ENCODE measurements at regions not wholly inside any gene's neighbourhood (a gene's known extent, or its start where the extent isn't known, plus 50 kb on each side); places are given as distances from the start of the nearest gene placed in this dataset.
"Not testable (repeated sequence)": the region's sequence is repeated elsewhere in the genome, so short reads cannot be mapped to it uniquely, and the experiment has no call there.

DNA sequence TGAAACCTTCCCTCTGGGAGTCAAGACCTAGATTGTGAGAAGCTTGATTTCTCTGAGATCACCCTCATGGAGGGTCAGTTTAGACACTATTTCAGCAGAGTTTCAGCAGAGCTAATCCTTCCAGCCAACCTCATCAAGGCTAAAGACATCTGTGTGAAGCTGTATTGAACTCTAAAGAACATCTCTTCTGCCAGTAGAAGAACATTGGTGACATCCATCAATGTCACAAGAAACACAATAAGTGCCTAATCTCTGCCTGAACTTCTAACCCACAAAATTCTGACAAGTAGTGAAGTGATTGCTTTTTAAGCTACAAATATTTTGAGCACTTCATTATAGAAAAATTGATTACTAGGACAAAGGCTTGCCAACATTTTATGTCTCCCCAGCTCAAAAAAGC is 475.8 kb upstream of the PCDH20 start:
- Histone ChIP-seq H2AFZ (ENCODE audit: insufficient read depth, low read length, poor library complexity) (no peak overlapping the region), H3K4me1 (ENCODE audit: control insufficient read depth in 1 of 2, insufficient read depth in 2 of 2, low read length in 2 of 2) (no peaks in the 10 kb centered on the region), H2AK5ac (ENCODE audit: low read length) (no peak overlapping the region), H2BK5ac (ENCODE audit: low read depth, low read length, poor library complexity) (no peak overlapping the region), H2BK120ac (ENCODE audit: insufficient read depth, low read length, poor library complexity) (no peak overlapping the region), H3K23ac (ENCODE audit: low read length) (no peak overlapping the region), H3K27ac (ENCODE audit: low read depth, low read length) (no peak overlapping the region), H3K4ac (ENCODE audit: low read depth, low read length) (no peak overlapping the region), H3K79me1 (ENCODE audit: low read length) (no peaks in the 10 kb centered on the region), H3K18ac (ENCODE audit: low read length) (no peak overlapping the region), H3K4me3 (ENCODE audit: low read depth, low read length) (no peak overlapping the region), H3K9me3 (ENCODE audit: insufficient read depth, low read depth, low read length) (no peaks in the 10 kb centered on the region), H3K27me3 (ENCODE audit: insufficient read depth, low read length) (no peaks in the 10 kb centered on the region), H3K36me3 (ENCODE audit: control insufficient read depth in 1 of 2, insufficient read depth in 2 of 2, low read length in 2 of 2) (no peaks in the 10 kb centered on the region), H4K8ac (ENCODE audit: low read depth, low read length) (no peak overlapping the region), H4K12ac (ENCODE audit: low read depth, low read length) (no peak overlapping the region), H3K4me2 (ENCODE audit: low read length) (no peak overlapping the region), H4K91ac (ENCODE audit: low read depth, low read length) (no peak overlapping the region), H2BK12ac (ENCODE audit: low read length) (no peak overlapping the region), H3K9ac (ENCODE audit: low read length) (no peak overlapping the region), H3K79me2 (ENCODE audit: control insufficient read depth, insufficient read depth, low read length, poor library complexity) (no peaks in the 10 kb centered on the region), H3K14ac (ENCODE audit: low read length) (no peak overlapping the region)
- no peak for DNase-seq

DNA sequence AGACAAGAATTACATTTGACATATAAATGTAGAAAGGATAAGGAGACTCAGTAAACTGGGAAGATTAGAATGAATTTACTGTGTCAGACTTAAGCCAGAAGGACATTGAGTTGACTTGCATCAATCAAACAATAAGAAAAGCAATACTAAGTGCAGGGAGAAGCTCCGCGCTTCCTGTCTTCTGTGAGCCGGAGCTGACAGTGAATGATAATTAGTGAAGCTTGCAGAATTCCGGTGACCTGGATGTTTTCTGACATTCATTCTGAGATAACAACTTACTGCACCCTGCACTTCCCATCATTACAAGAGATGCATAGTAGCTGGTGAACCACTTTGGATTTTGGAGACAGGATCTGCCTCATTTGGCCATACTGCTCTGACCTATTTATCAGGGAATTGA is 469.2 kb upstream of the PCDH20 start:
- no peak overlapping the region for H2AFZ ChIP-seq (ENCODE audit: insufficient read depth, low read length, poor library complexity)
- no peak overlapping the region for H3K27ac ChIP-seq (ENCODE audit: low read depth, low read length)
- H3K9ac ChIP-seq (ENCODE audit: low read length) = no peak overlapping the region
- DNase-seq = no peak
- H3K79me1 ChIP-seq (ENCODE audit: low read length) = no peaks in the 10 kb centered on the region
- H3K4me2 ChIP-seq (ENCODE audit: low read length) = no peak overlapping the region
- H3K79me2 ChIP-seq (ENCODE audit: control insufficient read depth, insufficient read depth, low read length, poor library complexity) = no peaks in the 10 kb centered on the region
- no peak overlapping the region for H2AK5ac ChIP-seq (ENCODE audit: low read length)
- WGBS (ENCODE audit: extremely low coverage, insufficient coverage, insufficient read length) = no CpG with 5 or more reads among the region's 4 CpGs
- no peak overlapping the region for H2BK120ac ChIP-seq (ENCODE audit: insufficient read depth, low read length, poor library complexity)
- no peaks in the 10 kb centered on the region for H3K9me3 ChIP-seq (ENCODE audit: insufficient read depth, low read depth, low read length)
- H4K12ac ChIP-seq (ENCODE audit: low read depth, low read length) = no peak overlapping the region
- no peak overlapping the region for H3K4me3 ChIP-seq (ENCODE audit: low read depth, low read length)
- no peak overlapping the region for H4K8ac ChIP-seq (ENCODE audit: low read depth, low read length)
- H3K23ac ChIP-seq (ENCODE audit: low read length) = no peak overlapping the region
- H3K4ac ChIP-seq (ENCODE audit: low read depth, low read length) = no peak overlapping the region
- H3K27me3 ChIP-seq (ENCODE audit: insufficient read depth, low read length) = no peaks in the 10 kb centered on the region
- H2BK12ac ChIP-seq (ENCODE audit: low read length) = no peak overlapping the region
- no peaks in the 10 kb centered on the region for H3K4me1 ChIP-seq (ENCODE audit: control insufficient read depth in 1 of 2, insufficient read depth in 2 of 2, low read length in 2 of 2)
- no peak overlapping the region for H2BK5ac ChIP-seq (ENCODE audit: low read depth, low read length, poor library complexity)
- no peak overlapping the region for H3K14ac ChIP-seq (ENCODE audit: low read length)
- H3K18ac ChIP-seq (ENCODE audit: low read length) = no peak overlapping the region
- no peaks in the 10 kb centered on the region for H3K36me3 ChIP-seq (ENCODE audit: control insufficient read depth in 1 of 2, insufficient read depth in 2 of 2, low read length in 2 of 2)
- H4K91ac ChIP-seq (ENCODE audit: low read depth, low read length) = no peak overlapping the region

DNA sequence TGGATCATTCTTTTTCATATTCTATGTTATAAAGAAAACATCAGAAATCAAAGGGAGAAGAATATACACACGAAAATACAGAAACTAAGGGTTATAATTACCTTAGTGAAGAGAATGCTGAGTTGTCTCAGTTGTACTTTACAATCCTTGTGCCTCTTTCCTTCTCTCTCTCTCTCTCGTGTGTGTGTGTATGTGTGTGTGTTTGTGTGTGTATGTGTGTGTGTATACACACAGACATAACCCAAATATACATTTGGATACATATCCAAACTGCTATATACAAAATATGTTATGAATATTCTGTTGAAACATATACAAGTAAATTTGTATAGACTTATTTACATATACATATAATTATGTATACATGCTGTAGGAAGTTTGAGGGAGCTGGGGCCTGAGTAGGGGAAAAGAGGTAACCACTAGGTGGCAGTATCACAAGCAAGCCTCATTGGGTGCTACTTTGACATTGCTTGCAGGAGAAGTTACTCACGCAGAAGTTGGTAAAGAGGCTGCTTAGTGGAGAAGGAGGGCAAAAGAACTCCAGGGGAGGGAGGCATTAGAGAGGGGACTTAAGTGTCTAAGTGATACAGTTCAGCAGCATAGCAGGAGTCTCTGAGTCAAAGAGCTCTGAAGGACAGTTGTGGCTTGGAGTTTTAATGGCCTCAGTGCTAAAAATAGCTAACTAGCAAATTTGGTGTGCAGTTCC is 465.1 kb upstream of the PCDH20 start:
- Histone ChIP-seq H3K14ac (ENCODE audit: low read length) (no peak overlapping the region), H2BK120ac (ENCODE audit: insufficient read depth, low read length, poor library complexity) (no peak overlapping the region), H2BK5ac (ENCODE audit: low read depth, low read length, poor library complexity) (no peak overlapping the region), H3K79me2 (ENCODE audit: control insufficient read depth, insufficient read depth, low read length, poor library complexity) (no peaks in the 10 kb centered on the region), H3K27me3 (ENCODE audit: insufficient read depth, low read length) (no peaks in the 10 kb centered on the region), H3K4me2 (ENCODE audit: low read length) (no peak overlapping the region), H3K4ac (ENCODE audit: low read depth, low read length) (no peak overlapping the region), H4K91ac (ENCODE audit: low read depth, low read length) (no peak overlapping the region), H3K18ac (ENCODE audit: low read length) (no peak overlapping the region), H2AK5ac (ENCODE audit: low read length) (no peak overlapping the region), H3K9ac (ENCODE audit: low read length) (no peak overlapping the region), H3K36me3 (ENCODE audit: control insufficient read depth in 1 of 2, insufficient read depth in 2 of 2, low read length in 2 of 2) (peaks cover 0 to 2% of the 10 kb centered on the region in 2 experiments), H3K4me1 (ENCODE audit: control insufficient read depth in 1 of 2, insufficient read depth in 2 of 2, low read length in 2 of 2) (no peaks in the 10 kb centered on the region), H2AFZ (ENCODE audit: insufficient read depth, low read length, poor library complexity) (no peak overlapping the region), H3K4me3 (ENCODE audit: low read depth, low read length) (no peak overlapping the region), H2BK12ac (ENCODE audit: low read length) (no peak overlapping the region), H3K27ac (ENCODE audit: low read depth, low read length) (no peak overlapping the region), H3K9me3 (ENCODE audit: insufficient read depth, low read depth, low read length) (peaks cover 2% of the 10 kb centered on the region), H3K79me1 (ENCODE audit: low read length) (no peaks in the 10 kb centered on the region), H3K23ac (ENCODE audit: low read length) (no peak overlapping the region), H4K12ac (ENCODE audit: low read depth, low read length) (no peak overlapping the region), H4K8ac (ENCODE audit: low read depth, low read length) (no peak overlapping the region)
- no CpG with 5 or more reads among the region's 3 CpGs for WGBS (ENCODE audit: extremely low coverage, insufficient coverage, insufficient read length)
- DNase-seq = peak in 1 of 2 donors; percentile 38

DNA sequence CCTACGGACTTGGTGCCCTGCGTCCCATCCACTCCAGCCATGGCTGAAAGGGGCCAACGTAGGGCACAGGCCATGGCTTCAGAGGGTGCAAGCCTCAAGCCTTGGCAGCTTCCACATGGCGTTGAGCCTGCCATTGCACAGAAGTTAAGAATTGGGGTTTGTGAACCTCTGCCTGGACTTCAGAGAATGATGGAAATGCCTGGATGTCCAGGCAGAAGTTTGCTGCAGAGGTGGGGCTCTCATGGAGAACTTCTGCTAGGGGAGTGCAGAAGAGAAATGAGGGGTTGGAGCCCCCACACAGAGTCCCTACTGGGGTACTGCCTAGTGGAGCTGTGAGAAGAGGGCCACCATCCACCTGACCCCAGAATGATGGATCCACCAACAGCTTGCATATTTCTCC is 462.9 kb upstream of the PCDH20 start:
- not testable (repeated sequence) for H3K27ac ChIP-seq (ENCODE audit: low read depth, low read length)
- WGBS (ENCODE audit: extremely low coverage, insufficient coverage, insufficient read length) = no CpG with 5 or more reads among the region's 4 CpGs

More for the DNA sequence above, 462.9 kb upstream of the PCDH20 start:
- not testable (repeated sequence) for H4K8ac ChIP-seq (ENCODE audit: low read depth, low read length); H2BK5ac ChIP-seq (ENCODE audit: low read depth, low read length, poor library complexity); H2BK12ac ChIP-seq (ENCODE audit: low read length); H2BK120ac ChIP-seq (ENCODE audit: insufficient read depth, low read length, poor library complexity); H3K4me2 ChIP-seq (ENCODE audit: low read length); H4K12ac ChIP-seq (ENCODE audit: low read depth, low read length); H3K4me1 ChIP-seq (ENCODE audit: control insufficient read depth in 1 of 2, insufficient read depth in 2 of 2, low read length in 2 of 2); H2AK5ac ChIP-seq (ENCODE audit: low read length); H3K9ac ChIP-seq (ENCODE audit: low read length); H2AFZ ChIP-seq (ENCODE audit: insufficient read depth, low read length, poor library complexity); H3K79me2 ChIP-seq (ENCODE audit: control insufficient read depth, insufficient read depth, low read length, poor library complexity); H3K9me3 ChIP-seq (ENCODE audit: insufficient read depth, low read depth, low read length); H3K79me1 ChIP-seq (ENCODE audit: low read length); H3K27me3 ChIP-seq (ENCODE audit: insufficient read depth, low read length); H3K4ac ChIP-seq (ENCODE audit: low read depth, low read length); H3K18ac ChIP-seq (ENCODE audit: low read length); H3K23ac ChIP-seq (ENCODE audit: low read length); H3K4me3 ChIP-seq (ENCODE audit: low read depth, low read length); H4K91ac ChIP-seq (ENCODE audit: low read depth, low read length); H3K36me3 ChIP-seq (ENCODE audit: control insufficient read depth in 1 of 2, insufficient read depth in 2 of 2, low read length in 2 of 2); DNase-seq; H3K14ac ChIP-seq (ENCODE audit: low read length)
